KBM-7 (cell line): ENCODE measurements at regions not wholly inside any gene's neighbourhood (a gene's known extent, or its start where the extent isn't known, plus 50 kb on each side); places are given as distances from the start of the nearest gene placed in this dataset.

Experiments
- DNase-seq: peaks from one replicate; pipeline ENCODE4 v3.0.0-alpha.2; 2015
- in situ Hi-C: fragments of 300-500 bp; cut with MboI; formaldehyde crosslinking; loops from 2 replicates; pipeline ENCODE4 v1.14.3; 2020; ENCODE audit warnings: low sequenced_read_pairs, low pct_unique_long_range_greater_than_20kb, mixed read lengths

DNA sequence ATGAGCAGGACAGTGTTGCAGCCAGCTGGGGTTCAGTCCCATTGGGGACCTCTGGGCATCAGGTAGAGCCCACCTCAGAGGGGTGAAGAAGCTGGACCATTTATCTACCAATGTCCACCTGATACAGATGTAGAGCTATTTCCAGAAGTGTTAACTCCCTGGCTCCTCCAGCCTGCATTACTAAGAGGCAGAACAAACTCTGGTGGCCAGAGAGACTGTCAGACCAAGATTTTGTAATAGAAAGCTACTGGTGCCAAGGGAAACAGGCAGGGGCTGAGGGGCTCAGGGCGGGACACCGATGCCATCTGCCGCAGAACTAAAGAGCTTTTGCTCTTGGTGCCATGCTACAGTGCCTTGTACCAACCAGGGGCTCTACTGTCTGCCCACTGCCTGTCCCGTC is 268.2 kb upstream of the HABP2 start:
- in situ Hi-C loops: no loop called here

DNA sequence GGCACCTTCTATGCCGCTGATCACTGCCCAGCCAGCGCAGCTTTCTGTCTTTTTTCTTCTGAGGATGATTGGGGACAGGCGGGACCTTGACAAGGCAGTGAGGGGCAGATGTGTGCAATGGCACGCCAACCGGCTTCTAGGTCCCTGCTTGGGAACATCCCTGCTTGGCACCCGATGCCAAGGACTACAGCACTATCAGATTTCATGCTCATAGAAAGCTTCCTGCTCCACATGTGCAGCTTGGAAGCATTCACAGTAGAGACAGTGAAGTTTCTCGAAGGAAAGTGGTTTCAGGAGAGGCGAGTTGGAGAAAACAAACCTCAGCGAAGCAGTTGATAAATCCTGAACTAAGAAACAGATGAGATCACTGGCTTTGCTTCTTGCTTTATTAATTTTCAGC is 267.5 kb upstream of the HABP2 start:
- in situ Hi-C loops: no loop called here
- no peak for DNase-seq

More for the DNA sequence above, 268.2 kb upstream of the HABP2 start:
- no peak for DNase-seq

DNA sequence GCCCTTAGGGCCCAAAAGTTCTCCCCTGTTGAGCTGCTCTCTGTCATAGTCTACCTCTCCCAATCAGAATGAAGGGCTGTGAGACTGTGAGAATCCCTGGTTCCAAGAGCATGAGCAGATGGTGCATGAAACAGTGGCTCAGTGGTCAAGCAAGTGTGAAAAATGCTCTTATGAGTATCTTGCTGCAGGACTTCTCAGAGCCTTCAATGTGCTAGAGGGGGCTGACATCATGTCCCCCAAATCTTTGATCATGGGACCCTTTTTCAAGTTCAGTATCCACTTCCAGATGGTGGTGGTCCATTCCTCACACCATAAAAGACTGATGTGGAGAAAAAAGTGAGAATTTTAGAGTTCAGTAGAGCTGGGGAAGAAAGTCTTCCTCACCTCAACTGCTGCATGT is 265.3 kb upstream of the HABP2 start:
- in situ Hi-C loops: no loop called here
- no peak for DNase-seq

DNA sequence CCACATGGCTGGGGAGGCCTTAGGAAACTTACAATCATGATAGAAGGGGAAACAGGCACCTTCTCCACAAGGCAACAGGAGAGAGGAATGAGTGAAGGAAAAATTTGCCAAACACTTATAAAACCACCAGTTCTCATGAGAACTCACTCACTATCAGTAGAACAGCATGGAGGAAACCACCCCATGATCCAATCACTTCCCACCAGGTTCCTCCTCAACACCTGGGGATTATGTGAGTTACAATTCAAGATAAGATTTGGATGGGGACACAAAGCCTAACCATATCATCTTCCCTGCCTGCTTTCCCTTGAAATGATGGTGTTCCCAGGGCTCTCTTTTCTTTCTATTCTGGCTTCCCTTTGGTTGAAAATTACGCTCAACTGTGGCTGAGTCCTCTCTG is 262.7 kb upstream of the HABP2 start:
- in situ Hi-C loops: no loop called here

DNA sequence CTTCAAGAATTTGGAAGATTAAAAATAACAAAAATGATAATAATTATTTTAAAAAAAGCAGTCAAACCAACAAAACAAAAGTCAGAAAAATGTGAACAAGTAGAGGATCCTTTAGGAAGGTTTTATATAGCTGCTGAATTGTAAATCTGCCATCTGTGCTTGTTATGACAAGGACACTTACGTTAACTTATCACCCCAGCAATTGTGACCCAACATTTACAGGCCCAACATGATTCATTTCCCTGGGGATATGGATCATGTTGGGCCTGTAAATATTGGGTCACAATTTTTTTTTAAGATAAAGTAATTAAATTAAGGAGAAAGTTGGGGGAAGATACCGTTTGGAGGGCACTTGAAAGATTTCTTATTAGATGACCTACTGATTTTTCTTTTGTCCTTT is 261.4 kb upstream of the HABP2 start:
- no peak for DNase-seq
- in situ Hi-C loops: no loop called here

More for the DNA sequence above, 262.7 kb upstream of the HABP2 start:
- DNase-seq: no peak

DNA sequence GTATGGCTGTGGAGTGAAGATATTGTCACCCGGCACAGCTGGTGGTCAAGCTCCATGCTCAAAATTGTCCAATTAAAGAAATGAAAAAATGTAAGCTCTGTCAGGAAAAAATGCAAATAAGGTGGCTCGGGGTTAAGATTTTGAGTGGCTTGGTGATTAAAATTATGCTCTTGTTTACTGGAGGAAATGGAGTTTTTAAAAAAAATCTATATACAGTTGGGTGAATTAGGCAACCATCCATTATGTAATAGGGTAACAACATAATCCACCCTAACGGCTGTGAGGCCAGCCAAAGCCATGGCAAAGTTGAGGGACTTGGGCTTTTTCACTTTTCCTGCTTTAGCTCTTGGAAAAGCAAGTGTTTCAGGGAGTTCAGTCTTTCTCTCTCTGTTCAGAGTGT is 260.8 kb upstream of the HABP2 start:
- in situ Hi-C loops: no loop called here
- no peak for DNase-seq

DNA sequence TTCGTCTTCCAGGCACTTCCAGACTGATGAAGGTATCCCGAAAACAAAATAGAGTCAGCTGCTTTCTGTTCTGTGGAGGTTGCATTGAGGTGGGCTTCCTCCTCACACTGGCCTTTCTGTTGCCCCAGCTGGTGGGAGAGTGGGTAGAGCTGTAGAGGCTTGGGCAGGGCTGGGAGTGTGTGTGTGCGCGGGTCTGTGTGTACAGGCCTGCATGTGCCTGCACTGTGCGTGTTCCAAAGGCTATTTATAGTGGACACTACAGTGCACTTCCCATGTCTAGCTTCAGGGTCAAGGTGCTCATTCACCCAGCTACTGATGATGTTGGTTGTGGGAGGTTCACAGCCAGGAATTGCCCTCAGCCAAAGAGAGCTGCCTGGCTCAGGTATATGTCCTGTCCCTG is 260.1 kb upstream of the HABP2 start:
- DNase-seq: no peak
- in situ Hi-C loops: no loop called here

DNA sequence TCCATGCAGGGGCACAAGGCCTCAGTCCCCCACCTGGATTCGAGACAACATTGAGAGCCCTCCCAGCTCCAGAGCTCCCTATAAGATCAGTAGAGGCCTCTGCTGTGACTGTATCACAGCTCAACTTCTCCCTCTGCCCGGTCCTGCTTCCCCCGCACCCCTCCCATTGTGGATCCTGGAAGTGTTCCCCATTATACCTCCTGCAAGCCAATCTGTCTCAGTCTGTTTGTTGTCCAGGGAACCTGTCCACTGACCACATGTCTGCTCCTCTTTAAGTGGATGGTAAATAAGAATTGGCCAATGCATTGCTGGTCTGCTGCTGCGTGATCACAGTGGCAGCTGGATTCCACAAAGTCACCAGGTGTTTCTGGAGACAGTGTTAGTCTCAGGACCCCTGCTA is 259.7 kb upstream of the HABP2 start:
- in situ Hi-C loops: no loop called here
- no peak for DNase-seq

DNA sequence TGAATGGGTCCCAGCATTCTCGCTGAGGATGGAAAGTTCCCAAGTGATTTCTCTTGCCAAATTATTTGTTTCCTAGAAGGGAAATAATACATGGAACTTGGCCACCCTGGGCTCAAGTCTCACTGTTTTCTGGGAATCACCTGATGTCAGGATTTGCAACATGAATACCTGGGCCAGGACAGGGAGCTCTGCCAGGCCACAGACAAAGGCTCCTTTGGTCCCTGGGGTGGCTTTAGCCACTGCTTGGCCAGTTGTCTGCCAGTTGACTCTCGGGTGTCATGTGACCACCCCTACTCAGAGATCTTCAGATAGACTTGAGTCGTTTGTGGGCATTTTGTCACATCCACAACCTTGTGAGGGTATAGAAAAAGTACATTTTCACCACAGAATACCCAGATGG is 258.0 kb upstream of the HABP2 start:
- in situ Hi-C loops: no loop called here
- DNase-seq: no peak

DNA sequence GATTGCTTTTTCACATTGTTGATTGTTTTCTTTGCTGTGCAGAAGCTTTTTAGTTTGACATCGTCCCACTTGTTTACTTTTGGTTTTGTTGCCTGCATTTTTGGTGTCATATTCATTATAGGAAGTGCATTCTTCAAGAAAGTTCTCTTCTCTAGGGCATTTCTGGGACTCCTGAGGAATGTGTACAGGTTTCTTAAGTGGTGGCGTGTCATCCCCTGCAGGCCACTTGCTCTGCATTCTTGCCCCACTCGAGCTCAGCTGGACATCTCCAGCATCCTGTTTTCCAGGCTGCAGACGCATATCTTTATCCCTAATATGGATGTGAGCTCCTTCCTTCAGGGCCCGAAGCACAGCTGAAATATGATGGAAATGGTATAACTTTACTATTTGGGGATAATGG is 255.6 kb upstream of the HABP2 start:
- in situ Hi-C loops: no loop called here
- DNase-seq: no peak

DNA sequence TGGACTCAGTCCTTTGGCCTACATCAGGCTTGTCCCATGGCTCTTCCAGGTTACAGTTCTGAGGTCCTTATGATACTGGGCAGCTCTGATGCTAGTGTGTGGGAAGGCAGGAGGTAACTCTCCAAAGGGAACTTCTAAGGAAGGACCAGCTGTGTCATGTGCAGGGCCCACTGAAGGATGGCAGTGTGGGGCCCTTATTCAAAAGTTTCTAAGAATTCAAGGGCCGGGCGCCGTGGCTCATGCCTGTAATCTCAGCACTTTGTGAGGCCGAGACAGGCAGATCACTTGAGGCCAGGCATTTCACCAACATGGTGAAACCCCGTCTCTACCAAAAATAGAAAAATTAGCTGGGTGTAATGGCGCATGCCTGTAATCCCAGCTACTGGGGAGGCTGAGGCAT is 254.2 kb upstream of the HABP2 start:
- in situ Hi-C loops: no loop called here
- DNase-seq: no peak

DNA sequence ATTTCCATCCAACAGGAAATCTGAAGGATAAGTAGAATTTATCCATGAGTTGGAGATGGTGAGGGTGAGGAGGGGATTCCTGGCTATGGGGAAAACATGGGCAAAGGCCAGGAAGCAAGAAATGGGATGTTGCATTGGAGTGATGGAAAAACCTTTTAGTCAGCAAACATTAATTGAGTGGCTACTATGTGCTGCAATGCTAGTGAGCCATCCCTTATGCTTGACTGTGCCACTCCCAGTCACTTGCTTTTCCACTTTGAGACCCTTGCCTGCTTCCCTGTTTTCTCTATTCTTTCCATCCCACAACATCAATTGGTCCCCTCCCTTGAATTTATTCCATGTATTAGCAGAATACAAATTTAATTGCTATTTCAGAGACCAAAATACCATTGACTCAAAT is 252.7 kb upstream of the HABP2 start:
- in situ Hi-C loops: no loop called here
- DNase-seq: no peak

DNA sequence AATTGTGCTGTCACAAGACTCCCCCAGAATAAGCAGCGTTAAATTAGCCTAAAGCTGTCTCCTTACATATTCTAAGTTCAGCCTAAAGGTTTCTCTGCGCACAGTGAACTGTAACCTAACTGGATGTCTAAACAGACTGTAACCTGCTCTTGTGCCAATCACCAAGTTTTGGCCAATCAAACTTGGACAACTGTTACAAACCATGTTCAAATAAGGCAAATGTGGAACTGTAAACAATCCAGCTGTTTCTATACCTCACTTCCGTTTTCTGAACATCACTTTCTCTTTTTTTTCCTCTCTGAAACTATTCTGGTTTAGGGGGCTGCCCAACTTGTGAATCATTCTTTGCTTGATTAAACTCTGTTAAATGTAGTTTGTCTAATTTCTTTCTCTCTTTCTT is 252.2 kb upstream of the HABP2 start:
- DNase-seq: no peak

DNA sequence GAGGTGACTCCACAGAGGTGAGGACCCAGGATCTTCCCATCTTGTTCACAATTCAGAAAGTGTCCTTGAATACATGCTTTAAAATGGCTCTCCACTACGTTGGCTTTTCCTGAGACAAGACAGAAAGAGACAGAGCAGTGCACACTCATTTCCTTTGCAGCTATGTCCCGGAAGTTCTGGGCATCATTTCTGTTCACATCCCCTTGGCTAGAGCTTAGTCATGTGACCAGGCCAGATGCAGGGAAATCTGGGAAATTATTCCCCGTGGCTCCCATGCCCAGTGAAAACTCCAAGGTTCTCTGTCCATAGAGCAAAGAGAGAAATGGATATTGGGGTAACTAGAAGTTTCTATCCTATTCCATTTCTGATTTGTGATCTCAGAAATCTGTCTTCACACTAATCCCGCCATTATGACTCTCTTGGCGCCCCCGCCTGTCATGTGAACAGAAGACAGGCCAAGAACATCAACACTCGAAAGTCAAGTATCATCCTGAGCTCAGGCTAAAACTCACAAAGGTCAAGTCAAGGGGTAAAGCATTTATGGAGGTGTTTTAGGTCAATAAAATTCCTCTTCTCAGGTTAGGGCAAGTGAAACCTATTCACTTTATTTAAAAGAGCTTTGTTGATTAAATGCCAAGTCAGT is 251.4 kb upstream of the HABP2 start:
- peak; percentile 13 for DNase-seq
- in situ Hi-C loops: no loop called here

More for the DNA sequence above, 252.2 kb upstream of the HABP2 start:
- in situ Hi-C loops: no loop called here

DNA sequence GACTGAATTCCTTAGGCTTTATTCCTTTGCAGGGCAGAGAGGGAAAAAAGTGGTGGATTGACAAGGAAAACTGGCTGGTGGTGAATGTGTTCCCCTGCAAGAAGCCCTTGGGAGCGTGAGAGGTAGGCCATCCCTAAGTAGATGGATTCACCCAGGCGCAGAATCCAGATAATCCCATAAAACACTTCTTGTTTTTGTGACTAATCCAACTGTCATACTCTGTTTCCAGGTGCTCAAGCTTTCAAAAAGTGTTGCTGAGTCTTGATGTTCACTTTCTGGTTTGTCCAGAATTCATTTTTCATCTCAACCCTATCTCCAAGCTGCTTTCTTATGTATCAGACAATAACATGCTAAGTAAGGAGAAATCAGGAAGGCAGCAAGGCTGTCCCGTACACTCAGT is 250.8 kb upstream of the HABP2 start:
- in situ Hi-C loops: no loop called here

DNA sequence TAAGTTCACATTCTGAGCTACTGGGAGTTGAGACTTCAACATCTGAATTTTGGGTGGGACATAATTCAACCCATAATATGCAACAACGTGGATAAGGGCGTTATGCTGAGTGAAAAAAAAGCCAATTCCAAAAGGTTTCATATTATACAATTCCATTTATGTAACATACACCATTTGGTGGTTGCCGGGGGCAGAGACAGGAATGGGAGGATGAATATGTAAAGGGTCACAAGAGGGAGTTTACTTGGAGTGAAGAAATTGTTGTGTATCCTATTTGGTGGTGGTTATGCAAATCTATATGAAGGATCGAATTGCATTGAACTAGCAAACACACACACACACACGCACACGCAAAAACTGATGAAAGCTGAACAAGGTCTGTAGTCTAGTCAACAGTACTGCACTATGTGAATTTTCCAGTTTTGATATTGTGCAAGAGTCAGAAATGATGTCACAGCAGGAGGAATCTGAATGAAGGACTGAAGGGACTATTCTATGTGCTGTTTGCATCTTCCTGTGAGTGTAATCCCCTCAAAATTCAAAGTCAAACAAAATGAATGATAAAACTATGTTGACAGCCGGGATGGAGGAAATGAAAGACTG is 249.2 kb upstream of the HABP2 start:
- in situ Hi-C loops: no loop called here
- DNase-seq: no peak

More for the DNA sequence above, 250.8 kb upstream of the HABP2 start:
- no peak for DNase-seq

DNA sequence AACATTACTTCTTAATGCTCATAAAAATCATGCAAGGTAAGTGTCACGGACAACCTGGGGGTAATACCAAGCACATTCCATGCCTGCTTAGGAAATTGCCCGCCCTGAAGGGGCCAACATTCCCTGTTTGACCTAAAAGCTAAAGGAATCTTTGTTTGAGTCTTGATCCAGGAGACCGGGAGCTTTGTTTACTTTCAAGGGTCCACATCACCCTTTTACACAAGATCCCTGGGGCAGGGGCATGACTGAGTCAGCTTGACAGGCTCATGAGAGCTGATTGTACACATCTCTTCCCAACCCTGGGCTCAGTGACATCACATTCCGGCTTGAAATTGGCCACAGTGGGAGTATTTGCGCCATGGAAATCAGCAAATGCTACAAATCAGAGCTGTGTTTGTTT is 248.1 kb upstream of the HABP2 start:
- no peak for DNase-seq
- in situ Hi-C loops: no loop called here

DNA sequence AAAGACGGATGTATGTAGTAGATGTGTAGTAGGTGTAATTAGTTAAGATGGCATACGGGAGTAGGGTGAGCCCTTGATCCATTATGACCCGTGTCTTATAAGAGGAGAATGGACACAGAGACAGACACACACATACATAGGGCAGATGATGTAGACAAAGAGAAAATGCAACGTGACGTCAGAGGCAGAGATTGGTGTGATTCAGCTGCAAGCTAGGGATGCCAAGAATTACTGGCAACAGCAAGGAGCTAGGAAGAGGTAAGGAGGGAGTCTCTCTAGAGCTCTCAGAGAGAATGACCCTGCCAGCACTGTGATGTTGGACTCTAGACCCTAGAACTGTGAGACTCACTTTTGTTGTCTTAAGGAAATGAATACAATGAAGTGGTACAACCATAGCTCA is 247.0 kb upstream of the HABP2 start:
- in situ Hi-C loops: no loop called here
- no peak for DNase-seq

DNA sequence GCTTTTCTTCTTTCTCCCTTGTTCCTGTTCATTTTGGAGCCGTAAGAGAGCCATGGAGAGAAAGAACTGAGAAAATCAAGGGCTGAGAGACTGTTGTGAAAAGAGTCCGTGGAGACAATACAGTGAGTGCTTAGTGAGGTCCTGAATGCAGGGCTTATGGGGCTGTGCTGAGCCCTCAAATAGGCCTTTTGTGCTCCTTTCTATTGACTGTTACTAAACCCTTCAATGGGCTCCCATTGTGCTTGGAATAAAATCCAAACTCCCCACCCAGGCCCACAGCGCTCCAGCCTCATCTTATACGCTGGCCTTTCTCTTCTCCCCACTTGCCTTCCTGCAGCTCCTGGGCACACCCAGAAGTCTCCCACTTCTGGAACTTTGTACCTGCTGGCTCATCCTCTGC is 243.1 kb upstream of the HABP2 start:
- in situ Hi-C loops: no loop called here
- no peak for DNase-seq

DNA sequence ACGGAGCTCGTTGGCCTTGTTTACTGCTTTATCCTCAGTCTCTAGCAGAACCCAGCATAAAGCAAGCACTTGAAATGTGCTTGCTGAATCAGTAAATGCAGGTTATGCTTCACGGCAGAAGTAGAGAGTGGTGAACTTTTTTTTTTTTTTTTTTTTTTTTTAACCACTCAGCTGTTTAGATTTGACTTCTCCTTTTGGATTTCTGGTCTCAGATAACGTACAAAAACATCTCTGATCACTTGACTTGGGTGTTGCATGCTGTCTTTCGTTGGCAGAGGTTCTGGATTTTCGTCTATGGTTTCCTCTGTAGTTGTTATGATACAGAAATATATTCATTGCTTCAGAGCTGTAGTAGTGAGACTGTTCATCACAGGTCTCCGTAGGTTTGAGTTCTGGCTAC is 242.5 kb upstream of the HABP2 start:
- in situ Hi-C loops: no loop called here
- peak; percentile 6 for DNase-seq

DNA sequence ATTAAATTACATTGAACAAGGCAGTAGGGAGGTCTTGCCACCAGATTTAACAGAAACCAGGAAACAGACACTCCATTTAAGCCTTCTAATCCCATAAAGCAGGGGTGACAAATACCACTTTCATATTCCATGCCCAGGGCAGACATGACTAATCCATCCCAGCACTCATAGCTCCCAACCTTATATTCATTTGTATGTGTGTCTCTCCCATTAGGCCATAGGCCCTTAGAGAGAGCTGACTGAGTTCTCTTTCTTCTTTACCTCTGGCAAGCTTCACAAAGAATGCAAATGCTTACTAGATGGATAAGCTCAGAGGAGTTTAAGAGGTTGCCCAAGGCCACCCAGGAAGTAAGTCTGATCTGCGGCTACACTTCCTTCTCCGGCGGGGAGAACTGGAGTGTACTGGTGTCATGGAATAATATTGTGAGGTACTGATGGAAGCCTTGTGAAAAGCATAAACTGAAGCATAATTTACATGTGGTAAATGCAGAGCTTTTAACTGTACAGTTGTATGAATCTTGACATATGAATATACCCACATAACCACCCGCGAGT is 239.7 kb upstream of the HABP2 start:
- no peak for DNase-seq
- in situ Hi-C loops: no loop called here
